Spleen (tissue), 11 donors: ENCODE measurements at regions not wholly inside any gene's neighbourhood (a gene's known extent, or its start where the extent isn't known, plus 50 kb on each side); places are given as distances from the start of the nearest gene placed in this dataset.
A peak's percentile ranks its signal among the peaks of the same experiment; 100 is the strongest.
"Not testable (repeated sequence)": the region's sequence is repeated elsewhere in the genome, so short reads cannot be mapped to it uniquely, and the experiment has no call there.

Source experiments
- DNase-seq: peaks from one replicate; pipeline ENCODE4 v3.0.0-alpha.2; 2020
- H3K27ac ChIP-seq, 8 donors: fragments of 200-600 bp; sonication (generic) in 7 of 8; 1 replicate in 4 of 8; 2 replicates in 4 of 8; pipeline versions ENCODE4 v1.5.0 to v1.8.0; 2016 to 2021; ENCODE audit warnings: inconsistent platforms in 4 of 8, mild to moderate bottlenecking in 4 of 8, moderate library complexity in 1 of 8
- H3K27me3 ChIP-seq, 7 donors: fragments of 200-600 bp; sonication (generic) in 6 of 7; replicated peaks in 1 of 7; 1 replicate in 4 of 7; 2 replicates in 3 of 7; pipeline versions ENCODE4 v1.5.0 to v1.8.0; 2016 to 2021; ENCODE audit warnings: inconsistent platforms in 3 of 7, mild to moderate bottlenecking in 1 of 7
- H3K36me3 ChIP-seq, 6 donors: fragments of 200-600 bp; sonication (generic) in 5 of 6; 1 replicate in 4 of 6; 2 replicates in 2 of 6; pipeline versions ENCODE4 v1.5.0 to v1.8.0; 2016 to 2021; ENCODE audit warnings: inconsistent platforms in 2 of 6
- H3K4me1 ChIP-seq, 6 donors: fragments of 200-600 bp; sonication (generic) in 5 of 6; 1 replicate in 3 of 6; 2 replicates in 3 of 6; pipeline versions ENCODE4 v1.5.0 to v1.8.0; 2016 to 2021; ENCODE audit warnings: inconsistent platforms in 3 of 6
- H3K4me3 ChIP-seq, 8 donors: fragments of 200-600 bp; sonication (generic) in 7 of 8; 1 replicate in 4 of 8; 2 replicates in 4 of 8; pipeline versions ENCODE4 v1.5.0 to v1.8.0; 2016 to 2021; ENCODE audit warnings: inconsistent platforms in 4 of 8, mild to moderate bottlenecking in 4 of 8, moderate library complexity in 2 of 8
- H3K9me3 ChIP-seq, 8 donors: fragments of 200-600 bp; sonication (generic) in 7 of 8; 1 replicate in 4 of 8; 2 replicates in 4 of 8; pipeline versions ENCODE4 v1.5.0 to v1.8.0; 2016 to 2021; ENCODE audit warnings: inconsistent platforms in 4 of 8
- POLR2A ChIP-seq, 3 donors: fragments of 450-650 bp; IDR thresholded peaks; one replicate each; pipeline ENCODE4 v1.5.1; 2017; ENCODE audit warnings: antibody characterized with exemption in 3 of 3, mild to moderate bottlenecking in 1 of 3
- POLR2AphosphoS5 ChIP-seq, 3 donors: sonication (generic); formaldehyde crosslinking; IDR thresholded peaks; one replicate each; pipeline ENCODE4 v1.5.1; 2017; ENCODE audit warnings: antibody characterized with exemption in 3 of 3
- WGBS, 5 donors: extraction: QIAGEN DNeasy Blood & Tissue Kit in 3 of 5; methylation state at CpG; one replicate each; pipeline versions ENCODE4 v1.1.5 to v1.1.7; 2013 to 2018; 5-methylcytosine and 5-hydroxymethylcytosine counted together
- intact Hi-C: fragments of 100-400 bp; cut with DNase I; formaldehyde crosslinking; loops from one replicate; pipeline ENCODE4 v1.15.0; 2023; ENCODE audit warnings: low total_unique reads
- TF ChIP-seq, protein P1 (sequence below), 11 experiments: fragments of 200-600 bp in 7 of 11; fragments of 450-650 bp in 4 of 11; sonication (generic) in 4 of 11; IDR thresholded peaks in 8 of 11; conservative IDR thresholded peaks in 3 of 11; 1 replicate in 7 of 11; 2 replicates in 4 of 11; pipeline versions ENCODE4 v1.4.0 to v1.8.0; 2016 to 2021; ENCODE audit warnings: antibody characterized with exemption in 11 of 11, inconsistent platforms in 4 of 11, mild to moderate bottlenecking in 1 of 11
- donor health status: healthy with polysubstance abuse.
- donor health status: DM: no; HTN: no; CAD: no; lungs with moderate emphysema.
- donor health status: DM: no; HTN: no; CAD: no.
- donor health status: Bipolar disorder and iron deficiency.
- donor health status: healthy.
- donor health status: DM: no; HTN: no; CAD: no.
- donor health status: DM: yes; HTN: yes; CAD: no.

GRCh38 chr22:22378446-22379415, 129.8 kb downstream of the ZNF280B start:
- no peak overlapping the region for H3K4me3 ChIP-seq
- intact Hi-C loops = no loop called here
- TF ChIP-seq POLR2AphosphoS5 (IDR thresholded peaks at IDR 0.05) (no peak), POLR2A (IDR thresholded peaks at IDR 0.05) (no peak)
- TF ChIP-seq, protein P1, sequence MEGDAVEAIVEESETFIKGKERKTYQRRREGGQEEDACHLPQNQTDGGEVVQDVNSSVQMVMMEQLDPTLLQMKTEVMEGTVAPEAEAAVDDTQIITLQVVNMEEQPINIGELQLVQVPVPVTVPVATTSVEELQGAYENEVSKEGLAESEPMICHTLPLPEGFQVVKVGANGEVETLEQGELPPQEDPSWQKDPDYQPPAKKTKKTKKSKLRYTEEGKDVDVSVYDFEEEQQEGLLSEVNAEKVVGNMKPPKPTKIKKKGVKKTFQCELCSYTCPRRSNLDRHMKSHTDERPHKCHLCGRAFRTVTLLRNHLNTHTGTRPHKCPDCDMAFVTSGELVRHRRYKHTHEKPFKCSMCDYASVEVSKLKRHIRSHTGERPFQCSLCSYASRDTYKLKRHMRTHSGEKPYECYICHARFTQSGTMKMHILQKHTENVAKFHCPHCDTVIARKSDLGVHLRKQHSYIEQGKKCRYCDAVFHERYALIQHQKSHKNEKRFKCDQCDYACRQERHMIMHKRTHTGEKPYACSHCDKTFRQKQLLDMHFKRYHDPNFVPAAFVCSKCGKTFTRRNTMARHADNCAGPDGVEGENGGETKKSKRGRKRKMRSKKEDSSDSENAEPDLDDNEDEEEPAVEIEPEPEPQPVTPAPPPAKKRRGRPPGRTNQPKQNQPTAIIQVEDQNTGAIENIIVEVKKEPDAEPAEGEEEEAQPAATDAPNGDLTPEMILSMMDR (IDR thresholded peaks at IDR 0.05 in 8 of 11, conservative IDR thresholded peaks at IDR 0.05 in 3 of 11) = no peak
- peaks cover 0 to 46% (median 13%) of the 10 kb centered on the region in 6 donors for H3K4me1 ChIP-seq
- no peaks in the 10 kb centered on the region for H3K36me3 ChIP-seq
- DNase-seq = no peak
- H3K27me3 ChIP-seq = peaks cover 0 to 6% (median 0%) of the 10 kb centered on the region in 7 donors
- 54 to 75% (median 68%) methylated on average over 8 of the region's 8 CpGs for WGBS, 5 donors
- peak overlapping the region in 1 of 8 donors; percentile 8 for H3K27ac ChIP-seq
- H3K9me3 ChIP-seq = no peaks in the 10 kb centered on the region

- DNase-seq = peak; percentile 90
- TF ChIP-seq, protein P1 (IDR thresholded peaks at IDR 0.05 in 8 of 11, conservative IDR thresholded peaks at IDR 0.05 in 3 of 11) = peak in 8 of 11 experiments; percentile 4 to 46 (median 33)
- no peak for TF ChIP-seq POLR2A (IDR thresholded peaks at IDR 0.05)
- TF ChIP-seq POLR2AphosphoS5 (IDR thresholded peaks at IDR 0.05) = peak in 2 of 3 donors; percentile 30 to 65
- intact Hi-C loops = no loop called here
These were observed 128.2 kb downstream of the ZNF280B start for GRCh38 chr22:22380098-22381030.

GRCh38 chr22:22381292-22381691, 127.2 kb downstream of the ZNF280B start:
- H3K4me3 ChIP-seq, H3K9me3 ChIP-seq, H3K36me3 ChIP-seq, intact Hi-C loops: not testable (repeated sequence)
- peak in 1 of 3 donors; percentile 73 for TF ChIP-seq POLR2AphosphoS5 (IDR thresholded peaks at IDR 0.05)
- DNase-seq = peak; percentile 85
- WGBS, 5 donors = 68 to 88% (median 70%) methylated on average over 2 of the region's 2 CpGs
- Histone ChIP-seq H3K27me3 (peaks cover 0 to 16% (median 0%) of the 10 kb centered on the region in 7 donors), H3K27ac (peak overlapping the region in 3 of 8 donors; percentile 4 to 72 (median 33)), H3K4me1 (peaks cover 0 to 27% (median 6%) of the 10 kb centered on the region in 6 donors)

More at GRCh38 chr22:22380098-22381030, 128.2 kb downstream of the ZNF280B start:
- H3K9me3 ChIP-seq = no peaks in the 10 kb centered on the region
- H3K4me3 ChIP-seq = peak overlapping the region in 1 of 8 donors; percentile 25
- no peaks in the 10 kb centered on the region for H3K36me3 ChIP-seq
- peaks cover 0 to 35% (median 12%) of the 10 kb centered on the region in 6 donors for H3K4me1 ChIP-seq
- H3K27me3 ChIP-seq = peaks cover 0 to 7% (median 0%) of the 10 kb centered on the region in 7 donors
- peak overlapping the region in 4 of 8 donors; percentile 28 to 72 (median 50) for H3K27ac ChIP-seq
- WGBS, 5 donors = 22 to 54% (median 35%) methylated on average over 4 to 11 of the region's 11 CpGs

DNA sequence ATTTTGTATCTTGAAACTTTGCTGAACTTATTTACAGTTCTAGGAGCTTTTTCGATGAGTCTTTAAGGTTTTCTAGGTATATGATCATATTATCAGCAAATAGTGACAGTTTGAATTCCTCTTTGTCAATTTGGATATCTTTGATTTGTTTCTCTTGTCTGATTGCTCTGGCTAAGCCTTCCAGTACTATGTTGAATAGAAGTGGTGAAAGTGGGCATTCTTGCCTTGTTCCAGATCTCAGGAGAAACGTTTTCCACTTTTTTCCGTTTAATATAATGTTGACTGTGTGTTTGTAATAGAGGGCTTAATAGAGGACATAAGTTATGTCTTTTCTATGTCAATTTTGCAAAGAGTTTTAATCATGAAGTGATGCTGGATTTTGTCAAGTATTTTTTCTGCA, 124.3 kb downstream of the ZNF280B start:
- no peak for DNase-seq
- intact Hi-C loops = no loop called here
- Histone ChIP-seq H3K27me3 (peaks cover 0 to 26% (median 0%) of the 10 kb centered on the region in 7 donors), H3K27ac (no peak overlapping the region), H3K4me1 (peaks cover 0 to 21% (median 2%) of the 10 kb centered on the region in 6 donors), H3K4me3 (no peak overlapping the region), H3K9me3 (no peaks in the 10 kb centered on the region), H3K36me3 (no peaks in the 10 kb centered on the region)
- WGBS, 5 donors = 32 to 57% (median 56%) methylated on average over 3 of the region's 3 CpGs
- TF ChIP-seq, protein P1 (IDR thresholded peaks at IDR 0.05 in 8 of 11, conservative IDR thresholded peaks at IDR 0.05 in 3 of 11) = no peak
- TF ChIP-seq POLR2AphosphoS5 (IDR thresholded peaks at IDR 0.05) (no peak), POLR2A (IDR thresholded peaks at IDR 0.05) (no peak)
